ENCODE measurements at regions not wholly inside any gene's neighbourhood (a gene's known extent, or its start where the extent isn't known, plus 50 kb on each side); places are given as distances from the start of the nearest gene placed in this dataset.

- peak in 1 of 56 donors; percentile 22 for DNase-seq
Measured at GRCh38 chr13:106756446-106756845, 188.5 kb upstream of the ARGLU1 start.

GRCh38 chr13:106755542-106755941 lies 187.6 kb upstream of the ARGLU1 start:
- DNase-seq, result no peak

GRCh38 chr13:106753251-106753650 lies 185.3 kb upstream of the ARGLU1 start:
- no peak for DNase-seq

GRCh38 chr13:106752584-106753170 lies 184.7 kb upstream of the ARGLU1 start:
- DNase-seq, result peak in 5 of 56 donors; percentile 4 to 22 (median 10)

- DNase-seq, result no peak
Measured at GRCh38 chr13:106748785-106749184, 180.8 kb upstream of the ARGLU1 start.

GRCh38 chr13:106744516-106744915 lies 176.6 kb upstream of the ARGLU1 start:
- DNase-seq, result no peak

- DNase-seq, result peak in 1 of 56 donors; percentile 28
Measured at GRCh38 chr13:106738186-106738678, 170.3 kb upstream of the ARGLU1 start.

- DNase-seq, result no peak
Measured at GRCh38 chr13:106736941-106737340, 169.0 kb upstream of the ARGLU1 start.

- DNase-seq, result no peak
Measured at GRCh38 chr13:106734198-106734597, 166.3 kb upstream of the ARGLU1 start.

GRCh38 chr13:106723036-106723435 lies 155.1 kb upstream of the ARGLU1 start:
- DNase-seq, result no peak

- DNase-seq, result no peak
Measured at GRCh38 chr13:106722620-106723019, 154.7 kb upstream of the ARGLU1 start.

GRCh38 chr13:106721599-106721998 lies 153.7 kb upstream of the ARGLU1 start:
- no peak for DNase-seq

- peak in 3 of 56 donors; percentile 8 to 44 (median 43) for DNase-seq
Measured at GRCh38 chr13:106714271-106714982, 146.5 kb upstream of the ARGLU1 start.

- no peak for DNase-seq
Measured at GRCh38 chr13:106712381-106712780, 144.4 kb upstream of the ARGLU1 start.

GRCh38 chr13:106710266-106710665 lies 142.3 kb upstream of the ARGLU1 start:
- peak in 1 of 56 donors; percentile 2 for DNase-seq

- no peak for DNase-seq
Measured at GRCh38 chr13:106709522-106709921, 141.6 kb upstream of the ARGLU1 start.

- no peak for DNase-seq
Measured at GRCh38 chr13:106702505-106702904, 134.6 kb upstream of the ARGLU1 start.

- no peak for DNase-seq
Measured at GRCh38 chr13:106701771-106702341, 133.9 kb upstream of the ARGLU1 start.

GRCh38 chr13:106700439-106700838 lies 132.5 kb upstream of the ARGLU1 start:
- DNase-seq, result no peak

GRCh38 chr13:106700007-106700406 lies 132.1 kb upstream of the ARGLU1 start:
- DNase-seq, result no peak

- DNase-seq, result no peak
Measured at GRCh38 chr13:106699311-106699710, 131.4 kb upstream of the ARGLU1 start.

- no peak for DNase-seq
Measured at GRCh38 chr13:106696719-106697118, 128.8 kb upstream of the ARGLU1 start.

- no peak for DNase-seq
Measured at GRCh38 chr13:106696140-106696539, 128.2 kb upstream of the ARGLU1 start.
